ENCODE measurements at regions not wholly inside any gene's neighbourhood (a gene's known extent, or its start where the extent isn't known, plus 50 kb on each side); places are given as distances from the start of the nearest gene placed in this dataset.

- TF ChIP-seq POLR2A (IDR thresholded peaks at IDR 0.05; ENCODE audit: low read depth, low read length) (no peak), CTCF (IDR thresholded peaks at IDR 0.05; ENCODE audit: extremely low read depth in 1 of 2, insufficient read depth in 1 of 2, low read depth in 1 of 2, low read length in 2 of 2) (no peak), EZH2 (IDR thresholded peaks at IDR 0.05; ENCODE audit: borderline replicate concordance, low read depth, low read length, severe bottlenecking) (no peak)
These were observed 252.7 kb upstream of the GALNT5 start for GRCh38 chr2:157004789-157005188.

All from endothelial cell of umbilical vein (primary cell).